Sigmoid colon (tissue), 6 donors: ENCODE measurements at regions not wholly inside any gene's neighbourhood (a gene's known extent, or its start where the extent isn't known, plus 50 kb on each side); places are given as distances from the start of the nearest gene placed in this dataset.

Experiments
- DNase-seq: peaks from one replicate; pipeline ENCODE4 v3.0.0-alpha.2; 2019
- H3K27ac ChIP-seq, 4 donors: fragments of 200-600 bp; sonication (generic); one replicate each; pipeline ENCODE4 v1.5.1; 2016 to 2019; ENCODE audit warnings: mild to moderate bottlenecking in 1 of 4
- H3K27me3 ChIP-seq, 3 donors: fragments of 200-600 bp; sonication (generic); one replicate each; pipeline ENCODE4 v1.5.1; 2019; ENCODE audit warnings: mild to moderate bottlenecking in 1 of 3
- H3K36me3 ChIP-seq, 4 donors: fragments of 200-600 bp; sonication (generic); one replicate each; pipeline ENCODE4 v1.5.1; 2016 to 2019
- H3K4me1 ChIP-seq, 4 donors: fragments of 200-600 bp; sonication (generic); one replicate each; pipeline ENCODE4 v1.5.1; 2017 to 2019
- H3K4me3 ChIP-seq, 4 donors: fragments of 200-600 bp; sonication (generic); one replicate each; pipeline ENCODE4 v1.5.1; 2017 to 2019; ENCODE audit warnings: mild to moderate bottlenecking in 2 of 4, moderate library complexity in 1 of 4
- H3K9me3 ChIP-seq, 4 donors: fragments of 200-600 bp in 3 of 4; sonication (generic) in 3 of 4; one replicate each; pipeline versions ENCODE4 v1.5.1 to v1.6.1; 2013 to 2019
- EP300 ChIP-seq, 4 donors: sonication (generic); formaldehyde crosslinking; IDR thresholded peaks; one replicate each; pipeline ENCODE4 v1.6.1; 2017; ENCODE audit warnings: antibody characterized with exemption in 4 of 4
- POLR2A ChIP-seq, 2 donors: fragments of 450-650 bp; IDR thresholded peaks; one replicate each; pipeline ENCODE4 v1.6.1; 2016; ENCODE audit warnings: antibody characterized with exemption in 2 of 2, mild to moderate bottlenecking in 2 of 2, moderate library complexity in 2 of 2
- POLR2AphosphoS5 ChIP-seq, 4 donors: sonication (generic); formaldehyde crosslinking; IDR thresholded peaks; one replicate each; pipeline ENCODE4 v1.6.1; 2017; ENCODE audit warnings: antibody characterized with exemption in 4 of 4
- WGBS, 2 donors: extraction: QIAGEN DNeasy Blood & Tissue Kit; methylation state at CpG; one replicate each; pipeline ENCODE4 v1.1.7; 2013; 5-methylcytosine and 5-hydroxymethylcytosine counted together
- intact Hi-C: fragments of 100-400 bp; cut with DNase I; formaldehyde crosslinking; loops from one replicate; pipeline ENCODE4 v1.15.1; 2023
- TF ChIP-seq, protein P1 (sequence below), 4 experiments: fragments of 450-650 bp in 3 of 4; fragments of 200-600 bp in 1 of 4; IDR thresholded peaks; one replicate each; pipeline ENCODE4 v1.5.1; 2016 to 2019; ENCODE audit warnings: antibody characterized with exemption in 4 of 4, mild to moderate bottlenecking in 3 of 4, moderate library complexity in 2 of 4
- donor health status: healthy with polysubstance abuse.
- donor health status: healthy.

DNA sequence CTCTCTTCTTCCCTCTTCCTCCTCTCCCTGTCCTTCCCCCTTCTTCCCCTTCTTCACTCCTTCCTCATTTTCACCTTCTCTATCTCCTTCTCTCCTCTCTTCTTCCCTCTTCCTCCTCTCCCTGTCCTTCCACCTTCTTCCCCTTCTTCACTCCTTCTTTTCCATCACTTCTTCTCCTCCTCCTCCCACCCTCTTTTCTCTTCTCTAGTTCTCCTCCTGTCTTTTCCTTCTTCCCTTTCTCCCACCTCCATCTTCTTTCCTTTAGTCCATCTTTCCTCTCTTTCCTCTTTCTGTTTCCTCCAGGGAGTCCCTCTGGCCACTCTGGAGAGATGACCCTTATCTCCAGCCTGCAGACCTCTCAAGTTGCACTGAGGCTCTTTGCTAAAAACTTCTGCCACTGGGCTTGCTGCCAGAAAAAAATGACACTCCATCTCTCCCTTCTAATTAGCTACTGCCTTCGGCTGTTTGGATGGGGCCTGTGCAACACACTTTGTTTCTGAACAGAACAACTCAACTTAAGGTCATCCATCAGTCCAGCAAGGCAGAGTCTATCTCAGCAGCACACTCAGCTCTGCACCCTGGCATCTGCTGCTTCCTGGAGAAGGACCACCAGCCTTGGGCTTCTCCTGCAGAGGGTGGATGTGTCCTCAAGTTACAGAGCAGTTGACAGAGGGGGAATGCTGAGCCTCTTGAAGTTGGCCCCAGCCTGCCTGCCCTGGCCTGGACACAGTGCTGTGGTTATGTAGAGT lies 538.8 kb downstream of the MATN1 start:
- intact Hi-C loops = no loop called here
- no peak for DNase-seq

DNA sequence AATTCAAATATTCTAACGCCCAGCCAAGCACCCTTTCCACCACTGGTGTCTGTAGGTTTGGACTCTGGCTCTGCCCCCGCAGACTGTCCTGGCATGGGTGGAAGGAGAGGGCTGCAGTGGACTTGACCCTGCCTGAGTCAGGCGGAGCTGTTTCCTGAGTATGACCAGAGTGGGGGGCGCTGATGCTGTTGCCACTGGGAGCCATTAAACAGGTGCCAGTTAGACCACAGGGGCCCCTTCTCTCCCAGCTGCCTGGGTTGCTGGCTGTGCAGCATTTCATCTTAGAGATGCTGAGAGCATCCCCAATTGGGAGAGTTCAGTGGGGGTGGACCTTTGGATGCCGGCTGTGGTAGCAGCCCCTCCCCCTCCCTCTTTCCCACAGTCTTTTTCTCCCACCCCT lies 539.5 kb downstream of the MATN1 start:
- 66 to 78% methylated on average over 5 of the region's 5 CpGs for WGBS, 2 donors
- TF ChIP-seq POLR2A (IDR thresholded peaks at IDR 0.05) (no peak), POLR2AphosphoS5 (IDR thresholded peaks at IDR 0.05) (no peak), EP300 (IDR thresholded peaks at IDR 0.05) (no peak)
- TF ChIP-seq, protein P1, sequence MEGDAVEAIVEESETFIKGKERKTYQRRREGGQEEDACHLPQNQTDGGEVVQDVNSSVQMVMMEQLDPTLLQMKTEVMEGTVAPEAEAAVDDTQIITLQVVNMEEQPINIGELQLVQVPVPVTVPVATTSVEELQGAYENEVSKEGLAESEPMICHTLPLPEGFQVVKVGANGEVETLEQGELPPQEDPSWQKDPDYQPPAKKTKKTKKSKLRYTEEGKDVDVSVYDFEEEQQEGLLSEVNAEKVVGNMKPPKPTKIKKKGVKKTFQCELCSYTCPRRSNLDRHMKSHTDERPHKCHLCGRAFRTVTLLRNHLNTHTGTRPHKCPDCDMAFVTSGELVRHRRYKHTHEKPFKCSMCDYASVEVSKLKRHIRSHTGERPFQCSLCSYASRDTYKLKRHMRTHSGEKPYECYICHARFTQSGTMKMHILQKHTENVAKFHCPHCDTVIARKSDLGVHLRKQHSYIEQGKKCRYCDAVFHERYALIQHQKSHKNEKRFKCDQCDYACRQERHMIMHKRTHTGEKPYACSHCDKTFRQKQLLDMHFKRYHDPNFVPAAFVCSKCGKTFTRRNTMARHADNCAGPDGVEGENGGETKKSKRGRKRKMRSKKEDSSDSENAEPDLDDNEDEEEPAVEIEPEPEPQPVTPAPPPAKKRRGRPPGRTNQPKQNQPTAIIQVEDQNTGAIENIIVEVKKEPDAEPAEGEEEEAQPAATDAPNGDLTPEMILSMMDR (IDR thresholded peaks at IDR 0.05) = no peak
- Histone ChIP-seq H3K27ac (no peak overlapping the region), H3K4me1 (no peaks in the 10 kb centered on the region), H3K4me3 (no peak overlapping the region), H3K36me3 (no peaks in the 10 kb centered on the region), H3K9me3 (no peaks in the 10 kb centered on the region), H3K27me3 (peaks cover 0 to 4% (median 0%) of the 10 kb centered on the region in 3 donors)
- intact Hi-C loops = no loop called here
- no peak for DNase-seq

More for the DNA sequence above, 538.8 kb downstream of the MATN1 start:
- Histone ChIP-seq H3K4me3 (no peak overlapping the region), H3K27me3 (peaks cover 0 to 4% (median 0%) of the 10 kb centered on the region in 3 donors), H3K36me3 (no peaks in the 10 kb centered on the region), H3K4me1 (no peaks in the 10 kb centered on the region), H3K9me3 (no peaks in the 10 kb centered on the region), H3K27ac (no peak overlapping the region)
- TF ChIP-seq, protein P1 (IDR thresholded peaks at IDR 0.05) = no peak
- TF ChIP-seq POLR2A (IDR thresholded peaks at IDR 0.05) (no peak), EP300 (IDR thresholded peaks at IDR 0.05) (no peak), POLR2AphosphoS5 (IDR thresholded peaks at IDR 0.05) (no peak)
- 57 to 65% methylated on average over 1 of the region's 1 CpG for WGBS, 2 donors

DNA sequence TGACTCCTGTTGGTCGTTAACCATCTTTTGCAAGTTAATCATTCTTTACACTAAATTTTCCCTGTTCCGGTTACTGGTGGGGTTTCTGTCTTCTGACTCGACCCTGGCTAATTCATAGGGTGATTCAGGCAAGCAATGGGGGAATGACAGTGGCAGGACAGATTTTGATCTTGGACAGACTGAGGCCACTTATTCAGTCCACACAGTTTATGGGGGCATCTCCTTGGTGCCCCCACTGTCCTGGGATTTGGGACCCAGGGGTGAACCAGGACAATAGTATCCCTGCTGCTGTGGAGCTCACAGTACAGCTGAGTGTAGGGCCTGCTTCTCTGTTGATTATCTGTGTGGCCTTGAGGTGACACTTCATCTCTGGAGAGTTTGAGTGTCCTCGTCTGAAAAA lies 540.4 kb downstream of the MATN1 start:
- no peaks in the 10 kb centered on the region for H3K36me3 ChIP-seq
- TF ChIP-seq POLR2A (IDR thresholded peaks at IDR 0.05) = no peak
- no peak for TF ChIP-seq EP300 (IDR thresholded peaks at IDR 0.05)
- TF ChIP-seq, protein P1 (IDR thresholded peaks at IDR 0.05) = no peak
- no peak for TF ChIP-seq POLR2AphosphoS5 (IDR thresholded peaks at IDR 0.05)
- no peaks in the 10 kb centered on the region for H3K4me1 ChIP-seq
- no peak overlapping the region for H3K27ac ChIP-seq
- intact Hi-C loops = no loop called here
- no peak overlapping the region for H3K4me3 ChIP-seq
- H3K27me3 ChIP-seq = peaks cover 0 to 4% (median 0%) of the 10 kb centered on the region in 3 donors
- no peak for DNase-seq
- H3K9me3 ChIP-seq = no peaks in the 10 kb centered on the region
- 36 to 71% methylated on average over 4 of the region's 4 CpGs for WGBS, 2 donors

DNA sequence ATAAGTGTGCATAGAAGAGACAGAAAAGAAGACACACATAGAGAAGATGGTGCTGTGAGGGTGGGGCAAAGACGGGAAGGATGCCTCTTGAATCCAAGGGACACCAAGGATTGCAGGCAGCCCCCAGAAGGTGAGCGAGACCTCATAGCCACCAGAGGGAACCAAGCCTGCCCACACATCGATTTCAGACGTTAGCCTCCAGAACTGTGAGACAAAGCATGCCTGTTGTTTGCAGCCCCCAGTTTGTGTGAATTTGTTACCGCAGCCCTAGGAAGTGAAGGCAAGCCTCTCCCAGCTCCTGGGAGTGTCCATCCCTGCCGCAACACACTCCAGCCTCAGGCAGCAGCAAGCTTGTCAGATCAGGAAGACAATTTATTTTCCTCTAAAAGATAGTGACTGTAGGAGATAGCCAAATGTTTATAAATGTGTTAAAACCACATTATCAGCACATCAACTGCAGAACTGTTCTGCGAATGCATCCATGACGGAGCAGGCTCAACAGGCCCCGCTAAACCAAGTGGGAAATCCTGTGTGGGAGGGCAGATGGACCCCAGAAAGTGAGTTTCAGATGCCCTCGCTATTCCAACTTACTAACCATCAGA lies 543.3 kb downstream of the MATN1 start:
- 66 to 70% methylated on average over 10 of the region's 10 CpGs for WGBS, 2 donors
- no peak overlapping the region for H3K4me3 ChIP-seq
- H3K4me1 ChIP-seq = no peaks in the 10 kb centered on the region
- H3K36me3 ChIP-seq = no peaks in the 10 kb centered on the region
- intact Hi-C loops = no loop called here
- no peak overlapping the region for H3K27ac ChIP-seq
- H3K27me3 ChIP-seq = no peaks in the 10 kb centered on the region
- no peaks in the 10 kb centered on the region for H3K9me3 ChIP-seq
- no peak for DNase-seq
- no peak for TF ChIP-seq EP300 (IDR thresholded peaks at IDR 0.05)
- TF ChIP-seq POLR2AphosphoS5 (IDR thresholded peaks at IDR 0.05) = no peak

DNA sequence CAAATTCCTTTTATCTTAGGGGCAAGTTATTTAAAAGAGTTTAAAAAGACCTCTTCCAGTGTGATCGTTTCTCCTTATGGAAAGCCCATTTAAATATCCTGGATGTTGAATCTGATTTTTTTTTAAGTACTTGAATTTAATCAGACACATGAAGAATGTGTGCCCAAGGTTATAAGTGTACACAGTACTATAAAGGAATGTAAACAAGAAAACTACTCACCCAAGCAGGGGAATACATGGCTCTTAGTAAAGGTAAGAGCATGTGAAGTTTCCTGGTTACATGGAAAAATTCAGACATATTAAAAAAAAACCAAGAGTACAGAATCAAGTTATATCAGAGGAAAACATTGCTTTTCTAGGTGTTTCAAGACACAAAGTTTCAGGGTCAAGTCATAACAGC lies 546.9 kb downstream of the MATN1 start:
- TF ChIP-seq EP300 (IDR thresholded peaks at IDR 0.05) = no peak
- intact Hi-C loops = no loop called here
- H3K4me3 ChIP-seq = no peak overlapping the region
- H3K4me1 ChIP-seq = no peaks in the 10 kb centered on the region
- WGBS, 2 donors = 22 to 54% methylated on average over 1 of the region's 1 CpG
- H3K36me3 ChIP-seq = no peaks in the 10 kb centered on the region
- no peaks in the 10 kb centered on the region for H3K9me3 ChIP-seq
- H3K27ac ChIP-seq = no peak overlapping the region
- no peak for DNase-seq
- H3K27me3 ChIP-seq = no peaks in the 10 kb centered on the region
